Left ventricle myocardium inferior (tissue), 1 donor: ENCODE measurements at regions not wholly inside any gene's neighbourhood (a gene's known extent, or its start where the extent isn't known, plus 50 kb on each side); places are given as distances from the start of the nearest gene placed in this dataset.

Source experiments
- DNase-seq: peaks from one replicate; pipeline ENCODE4 v3.0.0-alpha.2; 2020
- H3K27ac ChIP-seq: fragments of 200-600 bp; replicated peaks from 2 replicates; pipeline ENCODE4 v1.8.0; 2021
- H3K27me3 ChIP-seq: fragments of 200-600 bp; 2 replicates; pipeline ENCODE4 v1.8.0; 2021; ENCODE audit warnings: low read depth
- H3K36me3 ChIP-seq: fragments of 200-600 bp; 2 replicates; pipeline ENCODE4 v1.8.0; 2021
- H3K4me1 ChIP-seq: fragments of 200-600 bp; 2 replicates; pipeline ENCODE4 v1.8.0; 2021
- H3K4me3 ChIP-seq: fragments of 200-600 bp; 2 replicates; pipeline ENCODE4 v1.8.0; 2021; ENCODE audit warnings: mild to moderate bottlenecking, moderate library complexity
- H3K9me3 ChIP-seq: fragments of 200-600 bp; replicated peaks from 2 replicates; pipeline ENCODE4 v1.8.0; 2021
- CTCF ChIP-seq: fragments of 200-600 bp; IDR thresholded peaks from 2 replicates; pipeline ENCODE4 v1.8.0; 2021; ENCODE audit warnings: antibody characterized with exemption, mild to moderate bottlenecking, borderline replicate concordance
- intact Hi-C: fragments of 100-400 bp; cut with micrococcal nuclease; formaldehyde crosslinking; loops from one replicate; pipeline ENCODE4 v1.11.0; 2022
- donor health status: DM: no; HTN: yes; CAD: no; lungs with severe emphysema.

DNA sequence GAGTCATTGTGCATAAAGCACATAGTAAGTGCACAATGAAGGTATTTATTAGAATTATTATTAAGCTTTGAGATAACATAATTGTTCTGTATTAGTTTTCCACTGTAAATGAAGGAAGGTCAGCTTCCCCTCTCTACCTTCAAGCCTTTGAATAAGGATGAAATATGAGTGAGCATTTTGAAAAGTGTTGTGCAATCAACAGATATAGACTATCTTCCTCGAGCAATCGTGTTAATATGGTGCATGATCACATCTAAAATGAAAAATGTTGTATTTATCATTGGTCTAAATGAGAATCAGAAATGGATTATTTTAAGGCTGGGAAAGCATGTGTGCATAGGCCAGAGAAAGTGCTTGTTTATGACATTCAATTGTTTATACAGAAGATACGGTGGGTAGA, 1474.6 kb upstream of the TENM3 start:
- Histone ChIP-seq H3K27ac (no peak overlapping the region), H3K9me3 (no peaks in the 10 kb centered on the region), H3K4me3 (no peak overlapping the region), H3K27me3 (no peaks in the 10 kb centered on the region), H3K4me1 (no peaks in the 10 kb centered on the region), H3K36me3 (no peaks in the 10 kb centered on the region)
- DNase-seq: no peak
- intact Hi-C loops: no loop called here
- TF ChIP-seq CTCF: no peak

DNA sequence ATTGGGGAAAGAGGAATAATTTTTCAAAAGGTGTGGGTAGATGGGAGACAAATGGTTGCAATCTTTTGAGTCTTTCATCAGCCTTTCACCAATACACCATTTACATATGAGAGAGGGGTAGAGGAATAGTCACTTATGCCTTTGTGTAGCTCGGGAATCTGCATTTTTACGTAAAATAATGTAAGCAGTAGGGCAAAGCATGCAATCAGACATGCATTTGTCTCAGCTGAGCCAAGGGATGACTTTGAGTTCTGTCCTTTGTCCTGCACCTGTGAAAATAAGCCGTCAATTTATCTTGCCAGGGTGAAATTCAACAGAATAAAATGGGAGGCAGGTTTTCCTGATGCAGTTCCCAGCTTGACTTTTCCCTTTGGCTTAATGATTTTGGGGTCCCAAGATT, 1473.4 kb upstream of the TENM3 start:
- Histone ChIP-seq H3K9me3 (peaks cover 10% of the 10 kb centered on the region), H3K4me3 (no peak overlapping the region), H3K36me3 (no peaks in the 10 kb centered on the region), H3K27ac (no peak overlapping the region), H3K27me3 (no peaks in the 10 kb centered on the region), H3K4me1 (no peaks in the 10 kb centered on the region)
- intact Hi-C loops: no loop called here
- no peak for DNase-seq
- no peak for TF ChIP-seq CTCF

GRCh38 chr4:180770265-180770664, 1472.9 kb upstream of the TENM3 start:
- H3K36me3 ChIP-seq: no peaks in the 10 kb centered on the region
- H3K9me3 ChIP-seq: peaks cover 15% of the 10 kb centered on the region
- H3K4me3 ChIP-seq: no peak overlapping the region
- intact Hi-C loops: no loop called here
- DNase-seq: no peak
- no peak overlapping the region for H3K27ac ChIP-seq
- H3K27me3 ChIP-seq: no peaks in the 10 kb centered on the region
- H3K4me1 ChIP-seq: no peaks in the 10 kb centered on the region
- no peak for TF ChIP-seq CTCF

DNA sequence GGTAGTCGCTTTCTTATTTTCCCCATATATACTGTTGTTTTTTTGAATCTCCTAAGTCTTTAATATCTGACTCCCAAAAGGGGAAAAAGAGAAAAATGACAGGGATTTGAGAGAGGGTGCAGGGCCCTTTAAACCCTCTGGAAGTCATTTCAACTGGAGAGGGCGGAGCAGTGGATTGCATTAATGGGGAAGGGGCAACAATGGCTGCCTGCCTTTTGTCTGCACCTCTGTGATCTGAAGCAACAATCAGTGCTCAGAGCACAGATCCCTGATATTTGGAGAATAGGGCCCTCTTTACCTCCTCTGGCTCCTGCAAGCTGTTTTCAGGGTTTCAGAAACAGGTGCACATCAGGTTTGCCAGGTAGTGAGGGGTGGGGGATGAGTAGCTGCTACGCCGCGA, 1458.3 kb upstream of the TENM3 start:
- intact Hi-C loops: no loop called here
- no peak overlapping the region for H3K4me3 ChIP-seq
- no peak overlapping the region for H3K27ac ChIP-seq
- H3K4me1 ChIP-seq: no peaks in the 10 kb centered on the region
- H3K27me3 ChIP-seq: no peaks in the 10 kb centered on the region
- H3K36me3 ChIP-seq: no peaks in the 10 kb centered on the region
- DNase-seq: no peak
- no peak for TF ChIP-seq CTCF
- H3K9me3 ChIP-seq: peaks cover 11% of the 10 kb centered on the region

DNA sequence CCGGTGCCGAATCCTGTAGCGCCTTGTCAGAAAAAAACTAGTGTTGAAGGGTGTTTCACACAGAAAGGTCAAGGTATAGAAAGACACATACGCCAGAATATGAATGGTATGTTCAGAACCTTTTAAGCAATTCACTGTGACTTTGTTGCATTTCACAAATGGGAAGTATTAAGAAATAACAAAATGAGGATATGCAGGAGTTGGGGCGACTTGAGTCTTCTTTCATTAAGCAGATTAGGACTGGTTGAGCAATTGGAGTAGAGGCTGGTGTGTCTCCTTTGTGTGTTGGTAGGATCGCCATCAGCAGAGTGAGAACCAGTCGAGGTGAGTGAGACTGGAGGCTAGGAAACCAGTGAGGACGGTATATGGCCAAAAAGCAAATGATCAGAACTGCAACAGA, 1454.5 kb upstream of the TENM3 start:
- DNase-seq: no peak
- no peaks in the 10 kb centered on the region for H3K27me3 ChIP-seq
- no peaks in the 10 kb centered on the region for H3K36me3 ChIP-seq
- H3K27ac ChIP-seq: no peak overlapping the region
- no peak overlapping the region for H3K4me3 ChIP-seq
- intact Hi-C loops: no loop called here
- no peak for TF ChIP-seq CTCF
- H3K9me3 ChIP-seq: no peaks in the 10 kb centered on the region
- no peaks in the 10 kb centered on the region for H3K4me1 ChIP-seq

- H3K27me3 ChIP-seq: no peaks in the 10 kb centered on the region
- no peak for TF ChIP-seq CTCF
- intact Hi-C loops: no loop called here
- H3K4me3 ChIP-seq: no peak overlapping the region
- no peaks in the 10 kb centered on the region for H3K9me3 ChIP-seq
- H3K36me3 ChIP-seq: no peaks in the 10 kb centered on the region
- H3K4me1 ChIP-seq: no peaks in the 10 kb centered on the region
- H3K27ac ChIP-seq: no peak overlapping the region
- no peak for DNase-seq
Observed at GRCh38 chr4:180789929-180790328, 1453.3 kb upstream of the TENM3 start.
